Activated CD4-positive, alpha-beta T cell treated with anti-CD3 and anti-CD28 coated beads, Interleukin-2, amount 10 ng/mL, durations not matched to agents 24 days and 14 days (primary cell): ENCODE measurements at regions not wholly inside any gene's neighbourhood (a gene's known extent, or its start where the extent isn't known, plus 50 kb on each side); places are given as distances from the start of the nearest gene placed in this dataset.

Source experiments
- DNase-seq: peaks from one replicate; pipeline ENCODE4 v3.0.0; 2022
- H3K27ac Mint-ChIP-seq: one replicate; pipeline ENCODE4 v1.8.0; 2022; ENCODE audit warnings: mild to moderate bottlenecking, mixed read lengths
- H3K27me3 Mint-ChIP-seq: one replicate; pipeline ENCODE4 v1.8.0; 2022; ENCODE audit warnings: mixed read lengths
- H3K36me3 Mint-ChIP-seq: one replicate; pipeline ENCODE4 v1.8.0; 2022; ENCODE audit warnings: low read depth, mild to moderate bottlenecking, mixed read lengths
- H3K4me1 Mint-ChIP-seq: one replicate; pipeline ENCODE4 v1.8.0; 2021; ENCODE audit warnings: mixed read lengths
- H3K4me3 Mint-ChIP-seq: one replicate; pipeline ENCODE4 v1.8.0; 2022; ENCODE audit warnings: mild to moderate bottlenecking, moderate library complexity, mixed read lengths
- H3K9me3 Mint-ChIP-seq: one replicate; pipeline ENCODE4 v1.8.0; 2021; ENCODE audit warnings: mixed read lengths
- intact Hi-C: fragments of 100-400 bp; cut with micrococcal nuclease; formaldehyde crosslinking; loops from one replicate; pipeline ENCODE4 v1.15.1; 2023

GRCh38 chr1:38475624-38476005 lies 384.0 kb downstream of the RRAGC start:
- Mint-ChIP-seq H3K27me3 (peaks cover 53% of the 10 kb centered on the region), H3K4me3 (no peak overlapping the region)

DNA sequence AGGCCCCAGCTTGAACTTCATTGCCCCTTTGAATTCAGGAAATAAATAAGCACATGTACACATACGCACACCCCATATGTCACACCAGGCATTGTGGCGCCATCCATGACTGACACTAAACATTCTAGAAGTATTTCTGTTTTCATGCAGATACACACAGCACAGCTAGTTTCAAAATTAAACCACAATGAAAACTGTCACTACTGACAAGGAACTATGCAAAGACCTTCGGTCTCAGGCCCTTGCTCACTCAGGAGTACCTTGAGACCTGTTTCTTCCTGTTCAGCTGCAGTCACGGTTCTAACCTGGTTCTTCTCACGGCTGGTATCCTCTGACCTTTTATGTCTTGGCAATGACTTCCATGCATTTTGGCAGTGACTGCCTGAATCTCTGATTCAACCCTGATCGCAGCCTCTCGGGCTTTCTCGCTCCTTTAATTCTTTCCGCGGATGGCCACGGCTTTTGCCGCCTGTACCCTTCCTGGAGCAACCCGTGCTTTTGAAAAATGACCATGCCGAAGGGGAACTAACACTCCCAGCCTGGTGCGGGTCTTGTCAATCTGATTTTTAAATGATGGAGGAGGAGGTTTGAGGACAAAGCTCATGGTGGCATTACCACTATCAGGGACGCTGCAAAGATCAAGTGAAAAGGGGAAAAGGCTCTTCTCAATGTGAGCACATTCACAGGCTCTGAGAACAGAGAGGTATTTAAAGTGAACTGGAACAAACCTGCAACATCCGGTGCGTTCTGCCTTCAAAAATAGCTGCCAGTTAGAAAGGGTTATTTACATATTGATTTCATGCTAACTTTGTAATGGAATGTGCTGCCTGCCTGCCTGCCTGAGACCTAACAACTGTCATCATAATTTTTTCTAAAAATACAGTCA lies 384.6 kb downstream of the RRAGC start:
- H3K36me3 Mint-ChIP-seq, result no peaks in the 10 kb centered on the region
- peaks cover 8% of the 10 kb centered on the region for H3K4me1 Mint-ChIP-seq
- peaks cover 53% of the 10 kb centered on the region for H3K27me3 Mint-ChIP-seq
- intact Hi-C loops, result no loop called here
- H3K9me3 Mint-ChIP-seq, result no peaks in the 10 kb centered on the region
- no peak overlapping the region for H3K27ac Mint-ChIP-seq
- no peak for DNase-seq
- H3K4me3 Mint-ChIP-seq, result peak overlapping the region; percentile 16

More at GRCh38 chr1:38475624-38476005, 384.0 kb downstream of the RRAGC start:
- DNase-seq, result no peak
- H3K4me1 Mint-ChIP-seq, result peaks cover 8% of the 10 kb centered on the region
- intact Hi-C loops, result no loop called here
- H3K9me3 Mint-ChIP-seq, result no peaks in the 10 kb centered on the region
- no peaks in the 10 kb centered on the region for H3K36me3 Mint-ChIP-seq
- no peak overlapping the region for H3K27ac Mint-ChIP-seq

DNA sequence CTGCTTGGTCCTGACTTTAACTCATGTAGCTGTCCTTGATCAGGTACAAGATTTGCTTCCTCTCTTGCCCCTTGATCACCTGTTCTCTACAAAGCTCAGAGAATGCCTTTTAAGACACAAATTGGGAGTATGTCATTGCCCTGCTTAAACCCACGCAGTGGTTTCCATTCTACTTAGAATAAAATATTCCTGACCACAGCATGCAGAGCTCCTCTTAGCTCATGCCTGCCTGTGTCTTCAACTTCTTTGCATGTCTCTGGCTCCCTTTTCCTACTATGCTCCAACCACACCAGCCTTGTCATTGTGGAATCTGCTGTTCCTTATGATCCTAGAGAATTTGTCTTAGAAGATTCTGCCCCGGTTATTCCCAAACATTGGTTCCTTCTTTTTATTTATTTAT lies 393.1 kb downstream of the RRAGC start:
- DNase-seq, result no peak
- no peaks in the 10 kb centered on the region for H3K4me1 Mint-ChIP-seq
- H3K36me3 Mint-ChIP-seq, result no peaks in the 10 kb centered on the region
- H3K9me3 Mint-ChIP-seq, result no peaks in the 10 kb centered on the region
- intact Hi-C loops, result no loop called here
- no peak overlapping the region for H3K4me3 Mint-ChIP-seq
- no peak overlapping the region for H3K27ac Mint-ChIP-seq
- H3K27me3 Mint-ChIP-seq, result peaks cover 15% of the 10 kb centered on the region

GRCh38 chr1:38465460-38465859 lies 394.1 kb downstream of the RRAGC start:
- Mint-ChIP-seq H3K9me3 (no peaks in the 10 kb centered on the region), H3K36me3 (no peaks in the 10 kb centered on the region), H3K27me3 (peaks cover 18% of the 10 kb centered on the region), H3K27ac (no peak overlapping the region), H3K4me1 (no peaks in the 10 kb centered on the region), H3K4me3 (no peak overlapping the region)
- no peak for DNase-seq
- intact Hi-C loops, result no loop called here

GRCh38 chr1:38464071-38464661 lies 395.4 kb downstream of the RRAGC start:
- no peaks in the 10 kb centered on the region for H3K36me3 Mint-ChIP-seq
- no peak overlapping the region for H3K4me3 Mint-ChIP-seq
- H3K27me3 Mint-ChIP-seq, result peaks cover 20% of the 10 kb centered on the region
- no peak overlapping the region for H3K27ac Mint-ChIP-seq
- H3K9me3 Mint-ChIP-seq, result no peaks in the 10 kb centered on the region
- intact Hi-C loops, result no loop called here
- H3K4me1 Mint-ChIP-seq, result no peaks in the 10 kb centered on the region
- no peak for DNase-seq

- no peaks in the 10 kb centered on the region for H3K4me1 Mint-ChIP-seq
- intact Hi-C loops, result no loop called here
- H3K4me3 Mint-ChIP-seq, result no peak overlapping the region
- no peaks in the 10 kb centered on the region for H3K36me3 Mint-ChIP-seq
- H3K27ac Mint-ChIP-seq, result no peak overlapping the region
- H3K27me3 Mint-ChIP-seq, result peaks cover 23% of the 10 kb centered on the region
- DNase-seq, result no peak
- no peaks in the 10 kb centered on the region for H3K9me3 Mint-ChIP-seq
Observed at GRCh38 chr1:38463074-38463473, 396.5 kb downstream of the RRAGC start.

DNA sequence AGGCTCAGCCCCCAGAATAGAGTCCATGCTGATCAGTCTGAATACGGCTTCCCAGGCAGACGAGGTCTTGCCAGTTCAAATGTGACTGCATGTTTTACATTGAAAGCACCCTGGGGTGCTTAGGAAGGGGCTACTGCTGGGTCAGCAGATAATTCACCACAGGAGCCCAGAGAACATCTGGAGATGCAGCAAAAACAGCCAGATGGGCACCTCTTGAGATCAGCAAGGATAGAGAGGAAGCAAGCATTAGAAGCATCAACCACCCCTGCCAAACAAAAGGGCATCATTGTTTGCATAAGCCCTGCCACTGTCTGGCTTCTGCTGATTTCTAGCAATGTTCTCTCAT lies 403.1 kb downstream of the RRAGC start:
- H3K4me3 Mint-ChIP-seq, result no peak overlapping the region
- intact Hi-C loops, result no loop called here
- no peaks in the 10 kb centered on the region for H3K36me3 Mint-ChIP-seq
- H3K27me3 Mint-ChIP-seq, result peaks cover 13% of the 10 kb centered on the region
- no peaks in the 10 kb centered on the region for H3K9me3 Mint-ChIP-seq
- DNase-seq, result no peak
- no peak overlapping the region for H3K27ac Mint-ChIP-seq
- no peaks in the 10 kb centered on the region for H3K4me1 Mint-ChIP-seq

GRCh38 chr1:38455829-38456530 lies 403.6 kb downstream of the RRAGC start:
- Mint-ChIP-seq H3K9me3 (no peaks in the 10 kb centered on the region), H3K27me3 (peaks cover 8% of the 10 kb centered on the region), H3K4me1 (no peaks in the 10 kb centered on the region), H3K36me3 (no peaks in the 10 kb centered on the region), H3K27ac (no peak overlapping the region), H3K4me3 (no peak overlapping the region)
- intact Hi-C loops, result no loop called here
- no peak for DNase-seq

- no peak overlapping the region for H3K27ac Mint-ChIP-seq
- H3K4me1 Mint-ChIP-seq, result no peaks in the 10 kb centered on the region
- no peaks in the 10 kb centered on the region for H3K9me3 Mint-ChIP-seq
- no peak for DNase-seq
- H3K4me3 Mint-ChIP-seq, result no peak overlapping the region
- intact Hi-C loops, result no loop called here
- peaks cover 8% of the 10 kb centered on the region for H3K27me3 Mint-ChIP-seq
- H3K36me3 Mint-ChIP-seq, result no peaks in the 10 kb centered on the region
Observed at GRCh38 chr1:38454749-38455441, 404.7 kb downstream of the RRAGC start.

DNA sequence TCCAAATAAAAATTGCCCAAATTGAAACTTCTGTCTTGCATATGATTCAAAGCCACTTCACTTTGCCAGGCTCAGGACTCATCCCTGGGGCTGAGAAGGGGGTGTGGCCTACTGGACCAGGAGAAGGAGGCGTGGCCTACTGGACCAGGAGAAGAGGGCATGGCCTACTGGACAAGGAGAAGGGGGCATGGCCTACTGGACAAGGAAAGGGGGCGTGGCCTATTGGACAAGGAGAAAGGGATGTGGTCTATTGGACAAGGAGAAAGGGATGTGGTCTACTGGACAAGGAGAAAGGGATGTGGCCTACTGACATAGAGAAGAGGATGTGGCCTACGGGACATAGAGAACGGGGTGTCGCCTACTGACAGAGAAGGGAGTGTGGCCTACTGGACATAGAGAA lies 405.3 kb downstream of the RRAGC start:
- H3K27me3 Mint-ChIP-seq, result peaks cover 6% of the 10 kb centered on the region
- no peak overlapping the region for H3K4me3 Mint-ChIP-seq
- intact Hi-C loops, result no loop called here
- no peaks in the 10 kb centered on the region for H3K4me1 Mint-ChIP-seq
- H3K9me3 Mint-ChIP-seq, result no peaks in the 10 kb centered on the region
- no peak overlapping the region for H3K27ac Mint-ChIP-seq
- H3K36me3 Mint-ChIP-seq, result no peaks in the 10 kb centered on the region
- DNase-seq, result no peak

- intact Hi-C loops, result no loop called here
- Mint-ChIP-seq H3K4me3 (no peak overlapping the region), H3K27me3 (peaks cover 2% of the 10 kb centered on the region), H3K9me3 (no peaks in the 10 kb centered on the region), H3K36me3 (no peaks in the 10 kb centered on the region), H3K4me1 (no peaks in the 10 kb centered on the region), H3K27ac (no peak overlapping the region)
- DNase-seq, result no peak
Observed at GRCh38 chr1:38452246-38452645, 405.7 kb upstream of the POU3F1 start.

DNA sequence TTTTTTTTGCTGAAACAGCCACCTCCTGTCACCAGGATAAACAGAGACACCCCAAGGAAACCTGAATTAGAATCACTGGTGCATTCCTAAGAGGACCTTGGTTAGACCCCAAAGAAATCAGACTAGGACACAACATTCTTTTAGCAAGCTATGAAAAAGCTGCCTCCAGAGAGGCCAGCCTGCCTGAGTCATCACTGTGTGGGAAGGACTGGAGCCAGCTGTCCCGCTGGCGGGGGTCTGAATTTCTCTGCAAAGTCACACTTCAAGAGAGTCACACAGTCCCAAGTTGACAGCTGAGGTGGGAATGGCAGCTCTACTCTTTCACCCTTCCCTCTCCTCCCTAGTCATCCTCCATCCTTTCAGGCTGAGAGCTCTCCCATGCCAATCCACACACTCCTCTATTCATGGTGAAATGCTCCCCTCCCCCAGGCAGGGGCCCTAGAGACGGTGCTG lies 405.0 kb upstream of the POU3F1 start:
- Mint-ChIP-seq H3K9me3 (no peaks in the 10 kb centered on the region), H3K27me3 (no peaks in the 10 kb centered on the region), H3K4me1 (no peaks in the 10 kb centered on the region), H3K36me3 (no peaks in the 10 kb centered on the region), H3K27ac (no peak overlapping the region), H3K4me3 (no peak overlapping the region)
- intact Hi-C loops, result no loop called here
- no peak for DNase-seq

GRCh38 chr1:38448893-38449292 lies 402.3 kb upstream of the POU3F1 start:
- intact Hi-C loops, result no loop called here

DNA sequence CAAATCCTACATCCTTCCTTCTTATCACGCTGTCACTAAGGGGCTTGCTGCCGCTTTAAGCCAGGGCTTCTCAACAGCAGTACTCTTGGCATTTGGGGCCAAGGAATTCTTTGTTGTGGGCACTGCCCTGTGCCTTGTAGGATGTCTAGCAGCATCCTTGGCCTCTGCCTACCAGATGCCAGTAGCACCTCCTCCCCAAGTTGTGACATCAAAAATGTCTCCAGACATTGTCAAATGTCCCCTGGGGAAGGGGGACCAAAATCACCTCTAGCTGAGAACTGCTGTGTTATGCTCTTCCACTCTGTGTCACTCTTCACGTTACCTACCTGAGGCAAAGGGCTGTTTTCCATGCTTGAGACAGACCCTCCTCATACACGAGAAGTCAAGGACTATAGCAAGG lies 400.3 kb upstream of the POU3F1 start:
- no peaks in the 10 kb centered on the region for H3K4me1 Mint-ChIP-seq
- H3K27ac Mint-ChIP-seq, result no peak overlapping the region
- intact Hi-C loops, result no loop called here
- H3K4me3 Mint-ChIP-seq, result no peak overlapping the region
- peaks cover 4% of the 10 kb centered on the region for H3K27me3 Mint-ChIP-seq
- no peaks in the 10 kb centered on the region for H3K9me3 Mint-ChIP-seq
- H3K36me3 Mint-ChIP-seq, result no peaks in the 10 kb centered on the region
- DNase-seq, result no peak

More at GRCh38 chr1:38448893-38449292, 402.3 kb upstream of the POU3F1 start:
- DNase-seq, result no peak
- Mint-ChIP-seq H3K4me3 (no peak overlapping the region), H3K4me1 (no peaks in the 10 kb centered on the region), H3K27me3 (peaks cover 2% of the 10 kb centered on the region), H3K36me3 (no peaks in the 10 kb centered on the region), H3K9me3 (no peaks in the 10 kb centered on the region), H3K27ac (no peak overlapping the region)
